GM23338 (cell line): ENCODE measurements at regions not wholly inside any gene's neighbourhood (a gene's known extent, or its start where the extent isn't known, plus 50 kb on each side); places are given as distances from the start of the nearest gene placed in this dataset.

Source experiments
- CREB1 ChIP-seq: fragments of 250-450 bp; sonication (Bioruptor Pico); IDR thresholded peaks from 2 replicates; pipeline ENCODE4 v1.5.0; 2020; ENCODE audit warnings: low read depth, mild to moderate bottlenecking, moderate library complexity
- CTCF ChIP-seq, 2 experiments: fragments of 200-600 bp in 1 of 2; sonication (generic) in 1 of 2; conservative IDR thresholded peaks; 2 replicates each; pipeline versions ENCODE4 v1.5.1 to v1.6.1; 2016 to 2017; ENCODE audit warnings: antibody characterized with exemption in 2 of 2, low read depth in 2 of 2, mild to moderate bottlenecking in 2 of 2, moderate library complexity in 1 of 2
- ETS1 ChIP-seq: IDR thresholded peaks from 2 replicates; pipeline ENCODE4 v1.6.1; 2016; ENCODE audit warnings: antibody characterized with exemption
- EZH2 ChIP-seq: fragments of 200-600 bp; sonication (generic); IDR thresholded peaks from one replicate; pipeline ENCODE4 v1.8.0; 2017; ENCODE audit warnings: antibody characterized with exemption, mild to moderate bottlenecking, low read depth; ENCODE audit not compliant: unreplicated experiment
- EZH2phosphoT487 ChIP-seq: fragments of 200-600 bp; sonication (generic); IDR thresholded peaks from one replicate; pipeline ENCODE4 v1.8.1; 2018; ENCODE audit warnings: antibody characterized with exemption; ENCODE audit not compliant: unreplicated experiment
- JUNB ChIP-seq: IDR thresholded peaks from one replicate; pipeline ENCODE4 v1.6.1; 2016; ENCODE audit warnings: antibody characterized with exemption; ENCODE audit not compliant: unreplicated experiment
- NANOG ChIP-seq: IDR thresholded peaks from 2 replicates; pipeline ENCODE4 v1.6.1; 2016; ENCODE audit warnings: antibody characterized with exemption, borderline replicate concordance
- POLR2AphosphoS5 ChIP-seq: IDR thresholded peaks from 2 replicates; pipeline ENCODE4 v1.6.1; 2016; ENCODE audit warnings: antibody characterized with exemption, low read depth
- REST ChIP-seq: IDR thresholded peaks from one replicate; pipeline ENCODE4 v1.6.1; 2018; ENCODE audit warnings: antibody characterized with exemption; ENCODE audit not compliant: unreplicated experiment
- ZNF114 ChIP-seq: fragments of 250-450 bp; sonication (Bioruptor Pico); IDR thresholded peaks from 2 replicates; pipeline ENCODE4 v1.5.0; 2020; ENCODE audit warnings: mild to moderate bottlenecking, moderate library complexity

- TF ChIP-seq CTCF (conservative IDR thresholded peaks at IDR 0.05; ENCODE audit: low read depth in 2 of 2) = no peak
- no peak for TF ChIP-seq EZH2phosphoT487
- no peak for TF ChIP-seq REST
- no peak for TF ChIP-seq POLR2AphosphoS5
- TF ChIP-seq ZNF114 (CRISPR knock-in tag) = no peak
- no peak for TF ChIP-seq EZH2
- TF ChIP-seq CREB1 = no peak
- no peak for TF ChIP-seq NANOG
- no peak for TF ChIP-seq ETS1
- TF ChIP-seq JUNB = no peak
Measured at GRCh38 chr13:33531484-33531883, 245.9 kb upstream of the STARD13 start.
